Activated CD4-positive, alpha-beta memory T cell treated with anti-CD3 and anti-CD28 coated beads, Interleukin-2, amount 10 ng/mL, durations not matched to agents 7 days and 5 days (primary cell): ENCODE measurements at regions not wholly inside any gene's neighbourhood (a gene's known extent, or its start where the extent isn't known, plus 50 kb on each side); places are given as distances from the start of the nearest gene placed in this dataset.
A peak's percentile ranks its signal among the peaks of the same experiment; 100 is the strongest.
"Not testable (repeated sequence)": the region's sequence is repeated elsewhere in the genome, so short reads cannot be mapped to it uniquely, and the experiment has no call there.

Experiments
- CTCF ChIA-PET: fragments of 350-600 bp; sonication (Branson Sonifier 250); formaldehyde crosslinking; loops from one replicate; lab custom pipeline; 2021; ENCODE audit warnings: antibody characterized with exemption, inconsistent platforms; lab: Charles Lee
- POLR2A ChIA-PET: fragments of 350-600 bp; sonication (Branson Sonifier 250); formaldehyde crosslinking; loops from one replicate; lab custom pipeline; 2021; ENCODE audit warnings: antibody characterized with exemption; lab: Charles Lee
- DNase-seq: peaks from one replicate; pipeline ENCODE4 v3.0.0-alpha.2; 2020
- H3K27ac Mint-ChIP-seq: one replicate; pipeline ENCODE4 v1.8.0; 2021; ENCODE audit warnings: mild to moderate bottlenecking, mixed read lengths
- H3K27me3 Mint-ChIP-seq: one replicate; pipeline ENCODE4 v1.8.0; 2021; ENCODE audit warnings: mixed read lengths
- H3K36me3 Mint-ChIP-seq: one replicate; pipeline ENCODE4 v1.8.0; 2021; ENCODE audit warnings: low read depth, mixed read lengths
- H3K4me1 Mint-ChIP-seq: one replicate; pipeline ENCODE4 v1.8.0; 2021; ENCODE audit warnings: mixed read lengths
- H3K4me3 Mint-ChIP-seq: one replicate; pipeline ENCODE4 v1.8.0; 2021; ENCODE audit warnings: mild to moderate bottlenecking, mixed read lengths
- H3K9me3 Mint-ChIP-seq: one replicate; pipeline ENCODE4 v1.8.0; 2021; ENCODE audit warnings: mixed read lengths

DNA sequence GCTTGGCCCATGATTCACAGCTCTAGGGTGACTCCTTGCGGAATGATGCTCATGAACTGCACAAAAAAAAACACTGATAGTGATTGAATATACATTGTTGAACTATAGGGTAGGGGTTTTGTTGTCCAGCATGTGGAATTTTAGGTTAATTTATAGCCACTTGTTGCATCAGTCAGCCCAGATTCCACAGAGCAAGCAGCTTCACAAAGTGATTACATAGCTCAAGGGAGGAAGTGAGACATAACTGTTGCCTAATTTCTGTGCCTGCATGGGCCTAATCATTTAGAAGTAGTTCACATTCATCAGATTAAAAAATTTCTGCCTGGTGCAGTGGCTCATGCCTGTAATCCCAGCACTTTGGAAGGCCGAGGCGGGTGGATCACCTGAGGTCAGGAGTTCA lies 142.2 kb upstream of the ZNF722 start:
- H3K36me3 Mint-ChIP-seq, H3K27ac Mint-ChIP-seq, H3K4me1 Mint-ChIP-seq, POLR2A ChIA-PET, H3K4me3 Mint-ChIP-seq, DNase-seq, CTCF ChIA-PET, H3K27me3 Mint-ChIP-seq: not testable (repeated sequence)
- peaks cover 24% of the 10 kb centered on the region for H3K9me3 Mint-ChIP-seq

DNA sequence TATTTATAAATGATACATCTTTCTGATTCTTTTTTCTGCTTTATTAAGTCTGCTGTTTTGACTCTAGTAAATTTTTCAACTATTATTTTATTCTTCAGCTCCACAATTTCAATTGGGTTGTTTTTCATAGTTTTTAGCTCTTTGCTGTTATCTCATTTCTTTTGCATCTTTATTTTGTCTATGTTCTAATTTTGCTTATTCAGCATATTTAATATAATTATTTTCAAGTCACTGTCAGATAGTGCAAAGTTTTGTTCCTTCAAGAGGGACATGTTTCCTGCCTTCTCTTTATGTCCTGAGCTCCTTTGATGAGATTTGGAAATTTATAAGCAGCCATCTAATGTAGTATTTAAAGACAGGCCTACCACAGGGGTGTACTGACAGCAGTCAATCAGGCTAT lies 131.5 kb upstream of the ZNF722 start:
- no peak overlapping the region for H3K27ac Mint-ChIP-seq
- H3K27me3 Mint-ChIP-seq, result no peaks in the 10 kb centered on the region

DNA sequence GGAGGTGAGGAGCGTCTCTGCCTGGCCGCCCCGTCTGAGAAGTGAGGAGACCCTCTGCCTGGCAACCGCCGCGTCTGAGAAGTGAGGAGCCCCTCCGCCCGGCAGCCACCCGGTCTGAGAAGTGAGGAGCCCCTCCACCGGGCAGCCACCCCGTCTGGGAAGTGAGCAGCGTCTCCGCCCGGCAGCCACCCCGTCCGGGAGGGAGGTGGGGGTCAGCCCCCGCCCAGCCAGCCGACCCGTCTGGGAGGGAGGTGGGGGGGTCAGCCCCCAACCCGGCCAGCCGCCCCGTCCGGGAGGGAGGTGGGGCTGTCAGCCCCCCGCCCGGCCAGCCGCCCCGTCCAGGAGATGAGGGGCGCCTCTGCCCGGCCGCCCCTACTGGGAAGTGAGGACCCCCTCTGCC lies 124.4 kb upstream of the ZNF722 start:
- H3K36me3 Mint-ChIP-seq, H3K27me3 Mint-ChIP-seq, H3K4me3 Mint-ChIP-seq, H3K4me1 Mint-ChIP-seq, POLR2A ChIA-PET, DNase-seq, CTCF ChIA-PET, H3K27ac Mint-ChIP-seq: not testable (repeated sequence)
- H3K9me3 Mint-ChIP-seq, result peaks cover 44% of the 10 kb centered on the region

More for the DNA sequence above, 131.5 kb upstream of the ZNF722 start:
- H3K4me1 Mint-ChIP-seq, result no peaks in the 10 kb centered on the region
- POLR2A ChIA-PET, result no interaction called here
- H3K9me3 Mint-ChIP-seq, result peaks cover 35% of the 10 kb centered on the region
- no peak overlapping the region for H3K4me3 Mint-ChIP-seq
- DNase-seq, result no peak
- H3K36me3 Mint-ChIP-seq, result no peaks in the 10 kb centered on the region
- CTCF ChIA-PET, result no interaction called here

DNA sequence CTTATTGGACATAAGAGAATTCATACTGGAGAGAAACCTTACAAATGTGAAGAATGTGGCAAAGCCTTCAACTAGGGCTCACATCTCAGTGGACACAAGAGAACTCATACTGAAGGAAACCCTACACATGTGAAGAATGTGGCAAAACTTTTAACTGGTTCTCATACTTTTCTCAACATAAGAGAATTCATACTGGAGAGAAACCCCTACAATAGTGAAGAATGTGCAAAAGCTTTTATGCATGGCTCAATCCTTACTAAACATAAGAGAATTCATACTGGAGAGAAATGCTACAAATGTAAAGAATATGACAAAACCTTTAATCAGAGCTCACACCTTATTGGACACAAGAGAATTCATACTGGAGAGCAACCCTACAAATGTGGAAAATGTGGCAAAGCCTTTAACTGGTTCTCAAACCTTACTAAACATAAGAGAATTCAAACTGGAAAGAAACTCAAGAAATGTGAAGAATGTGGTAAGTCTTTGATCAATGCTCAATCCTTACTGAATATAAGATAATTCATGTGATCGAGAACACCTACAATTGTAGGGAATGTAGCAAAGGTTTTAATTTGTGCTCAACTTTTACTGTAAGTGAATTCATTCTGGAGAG lies 121.8 kb upstream of the ZNF722 start:
- DNase-seq, result no peak
- ChIA-PET CTCF (no interaction called here), POLR2A (no interaction called here)
- Mint-ChIP-seq H3K27me3 (no peaks in the 10 kb centered on the region), H3K27ac (no peak overlapping the region), H3K36me3 (peaks cover 9% of the 10 kb centered on the region), H3K9me3 (peaks cover 53% of the 10 kb centered on the region), H3K4me3 (no peak overlapping the region), H3K4me1 (no peaks in the 10 kb centered on the region)

DNA sequence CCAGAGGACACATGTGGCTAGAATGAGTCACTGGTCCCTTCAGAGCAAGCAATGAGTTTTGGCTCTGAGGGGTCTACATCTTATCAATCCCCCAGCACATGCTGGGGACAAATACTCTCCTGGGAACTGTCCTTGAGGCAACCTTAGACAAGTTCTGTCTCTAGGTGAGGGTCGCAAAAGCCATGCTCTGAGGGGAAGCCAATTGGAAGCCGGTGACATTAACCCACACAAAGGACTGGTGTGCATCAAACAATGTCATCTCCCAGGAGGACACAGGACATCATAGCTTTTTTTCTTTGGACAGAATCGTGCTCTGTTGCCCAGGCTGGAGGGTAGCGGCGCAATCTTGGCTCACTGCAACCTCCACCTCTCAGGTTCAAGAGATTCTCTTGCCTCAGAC lies 111.6 kb upstream of the ZNF722 start:
- CTCF ChIA-PET, result no interaction called here

DNA sequence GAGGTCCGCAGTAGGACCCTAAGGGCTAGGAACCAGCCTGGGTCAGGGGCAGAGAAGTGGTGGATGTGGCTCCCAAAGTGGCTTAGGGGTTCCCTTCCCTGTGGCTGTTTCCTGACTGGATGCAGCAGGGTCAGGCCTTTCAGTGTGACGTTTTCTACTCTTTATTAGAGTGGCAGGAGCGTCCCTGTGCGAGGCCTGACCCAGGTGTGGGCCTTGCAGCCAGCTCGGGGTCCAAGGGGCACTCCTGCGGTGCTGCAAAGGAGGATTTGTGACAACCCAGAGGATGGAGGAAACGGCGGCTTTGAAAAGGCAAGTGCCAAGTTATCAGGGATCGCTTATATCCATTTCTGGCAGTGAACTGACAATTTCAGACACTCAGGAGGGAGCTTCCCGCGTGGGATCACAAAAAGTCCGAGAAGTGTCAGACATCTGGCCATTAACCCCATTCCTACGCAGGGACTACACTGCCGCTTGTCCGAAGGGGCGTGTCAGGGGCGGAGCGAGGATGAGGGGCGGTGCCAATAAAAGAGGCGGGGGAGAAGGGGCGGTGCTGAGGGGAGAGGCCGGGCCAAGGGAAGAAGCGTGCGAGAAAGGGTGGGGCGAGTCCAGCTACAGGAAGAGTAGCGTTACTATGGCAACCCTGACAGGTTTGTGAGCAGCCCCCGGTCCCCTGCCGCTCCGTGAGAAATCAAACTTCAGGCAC lies 98.8 kb upstream of the ZNF722 start:
- POLR2A ChIA-PET, result interaction anchor here (1.0 kb wide), 1 partner anchor 26 kb away, joined by 4 read pairs; no protein-coding TSS in a partner anchor
- peak; percentile 64 for DNase-seq
- Mint-ChIP-seq H3K9me3 (peaks cover 28% of the 10 kb centered on the region), H3K4me3 (peak overlapping the region; percentile 77), H3K36me3 (peaks cover 6% of the 10 kb centered on the region), H3K27me3 (no peaks in the 10 kb centered on the region), H3K27ac (peak overlapping the region; percentile 68), H3K4me1 (peaks cover 5% of the 10 kb centered on the region)
- CTCF ChIA-PET, result interaction anchor here (1.5 kb wide), 1 partner anchor 26 kb away, joined by 4 read pairs; no protein-coding TSS in a partner anchor

More for the DNA sequence above, 111.6 kb upstream of the ZNF722 start:
- DNase-seq, result no peak
- no peak overlapping the region for H3K4me3 Mint-ChIP-seq
- H3K27me3 Mint-ChIP-seq, result no peaks in the 10 kb centered on the region
- POLR2A ChIA-PET, result no interaction called here
- H3K4me1 Mint-ChIP-seq, result no peaks in the 10 kb centered on the region
- H3K27ac Mint-ChIP-seq, result no peak overlapping the region
- peaks cover 37% of the 10 kb centered on the region for H3K9me3 Mint-ChIP-seq
- peaks cover 5% of the 10 kb centered on the region for H3K36me3 Mint-ChIP-seq

DNA sequence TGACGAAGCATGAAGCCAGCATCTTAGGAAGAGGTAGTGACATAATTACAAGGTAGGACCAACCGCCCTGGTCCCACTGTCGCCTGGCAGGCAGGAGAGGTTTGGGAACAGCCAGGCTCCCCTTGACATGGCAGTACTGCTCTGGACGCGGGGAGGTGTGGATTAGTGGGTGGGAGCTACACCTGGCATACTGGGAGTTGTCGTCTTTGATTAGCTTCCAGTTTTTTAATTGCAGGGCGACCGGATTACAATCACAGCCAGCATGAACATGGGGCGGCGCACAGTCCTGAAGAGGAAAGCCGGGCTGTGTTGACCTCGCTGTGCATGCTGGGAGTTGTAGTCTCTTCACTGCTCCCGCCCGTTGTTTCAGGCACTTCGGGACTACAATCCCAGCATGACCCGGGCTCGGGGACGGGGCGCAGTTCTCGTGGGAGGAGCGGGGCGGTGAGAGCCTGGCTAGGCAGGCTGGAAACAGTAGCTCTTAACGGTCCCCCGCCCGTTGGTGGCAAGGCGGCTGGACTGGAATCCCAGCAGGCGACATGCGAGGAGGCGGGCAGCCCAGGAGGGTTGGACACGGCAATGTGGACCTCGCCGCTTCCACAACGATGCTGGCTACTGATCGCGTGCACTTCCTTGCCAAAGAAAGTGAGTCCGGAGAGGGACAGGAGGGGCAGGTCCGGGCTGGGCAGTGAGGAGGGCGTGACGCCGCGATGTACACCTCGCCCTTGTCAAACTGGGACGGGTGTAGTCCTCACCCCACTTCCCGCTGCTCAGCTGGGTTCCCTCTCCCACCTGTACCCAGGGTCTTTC lies 98.0 kb upstream of the ZNF722 start:
- Mint-ChIP-seq H3K36me3 (peaks cover 6% of the 10 kb centered on the region), H3K27me3 (no peaks in the 10 kb centered on the region), H3K27ac (peak overlapping the region; percentile 68), H3K9me3 (peaks cover 31% of the 10 kb centered on the region), H3K4me1 (peaks cover 5% of the 10 kb centered on the region), H3K4me3 (peak overlapping the region; percentile 77)
- peak; percentile 87 for DNase-seq
- ChIA-PET CTCF (interaction anchor here (1.5 kb wide), 1 partner anchor 25 kb away, joined by 4 read pairs; no protein-coding TSS in a partner anchor), POLR2A (interaction anchor here (1.0 kb wide), 2 partner anchors 25 kb away, joined by 3 to 4 read pairs; no protein-coding TSS in a partner anchor)

DNA sequence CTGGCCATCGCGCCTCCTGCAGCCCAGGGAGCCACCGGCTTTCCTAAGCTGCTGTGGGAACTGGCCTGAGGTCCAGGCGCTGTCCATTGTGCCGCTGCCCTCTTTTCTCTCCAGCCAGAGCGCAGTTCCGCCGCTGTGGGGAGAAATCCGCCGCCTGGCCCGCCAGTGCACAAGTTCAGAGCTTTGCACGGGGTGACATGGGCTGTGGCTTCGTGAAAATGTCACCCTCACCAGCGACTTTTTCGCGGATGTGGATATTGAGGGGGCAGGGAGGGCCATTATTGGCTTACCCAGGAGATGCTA lies 97.5 kb upstream of the ZNF722 start:
- CTCF ChIA-PET, result interaction anchor here (1.5 kb wide), 1 partner anchor 25 kb away, joined by 4 read pairs; no protein-coding TSS in a partner anchor
- H3K4me1 Mint-ChIP-seq, H3K27me3 Mint-ChIP-seq, H3K27ac Mint-ChIP-seq, H3K36me3 Mint-ChIP-seq, DNase-seq: not testable (repeated sequence)
- Mint-ChIP-seq H3K4me3 (peak overlapping the region; percentile 77), H3K9me3 (peaks cover 33% of the 10 kb centered on the region)
- POLR2A ChIA-PET, result interaction anchor here (1.0 kb wide), 1 partner anchor 25 kb away, joined by 3 read pairs; no protein-coding TSS in a partner anchor

DNA sequence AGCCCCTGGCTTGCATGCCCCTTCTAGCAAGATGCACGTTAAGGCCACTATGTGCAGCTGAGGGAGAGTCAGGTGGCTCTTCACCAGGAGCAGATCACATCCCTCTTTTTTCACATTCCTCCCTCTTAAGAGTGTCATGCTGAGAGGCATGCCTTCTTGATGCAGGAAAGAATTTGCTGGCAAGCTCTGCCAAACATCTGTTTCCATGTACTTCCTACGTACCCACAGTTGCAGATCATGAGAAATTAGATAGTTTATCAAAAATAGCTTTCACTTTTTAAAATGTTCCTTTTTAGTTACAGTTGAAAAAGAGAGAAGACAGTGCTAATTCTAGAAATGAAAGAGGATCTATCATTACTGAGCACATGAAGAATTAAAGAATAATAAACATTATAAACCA lies 79.7 kb upstream of the ZNF722 start:
- Mint-ChIP-seq H3K9me3 (peaks cover 24% of the 10 kb centered on the region), H3K36me3 (no peaks in the 10 kb centered on the region), H3K4me3 (no peak overlapping the region), H3K27ac (no peak overlapping the region), H3K4me1 (no peaks in the 10 kb centered on the region), H3K27me3 (no peaks in the 10 kb centered on the region)
- no peak for DNase-seq
- ChIA-PET POLR2A (no interaction called here), CTCF (no interaction called here)

DNA sequence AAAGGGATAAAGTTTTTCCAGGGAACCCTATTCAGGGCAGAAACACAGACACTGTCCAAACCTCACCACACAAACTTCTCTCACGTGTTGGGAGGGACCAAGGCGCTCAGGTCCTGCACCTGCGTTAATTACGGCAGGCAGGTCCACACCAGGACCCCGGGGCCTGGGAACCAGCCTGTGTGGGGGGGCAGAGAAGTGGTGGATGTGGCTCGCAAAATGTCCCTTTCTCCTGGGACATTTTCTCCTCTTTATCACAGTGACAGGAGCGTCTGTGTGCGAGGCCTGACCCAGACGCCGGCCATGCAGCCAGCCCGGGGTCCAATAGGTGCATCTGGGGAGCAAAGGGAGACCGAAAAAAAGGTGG lies 73.4 kb upstream of the ZNF722 start:
- Mint-ChIP-seq H3K4me3 (peak overlapping the region; percentile 90), H3K27me3 (no peaks in the 10 kb centered on the region), H3K27ac (peak overlapping the region; percentile 85), H3K36me3 (peaks cover 11% of the 10 kb centered on the region), H3K9me3 (peaks cover 26% of the 10 kb centered on the region), H3K4me1 (peaks cover 10% of the 10 kb centered on the region)
- ChIA-PET POLR2A (interaction anchor here (1.0 to 1.8 kb wide), 3 partner anchors 24 to 978 kb away, joined by 3 to 6 read pairs (median 3); partner anchors contain the start of genes ZNF273 and ZNF680), CTCF (interaction anchor here (0.7 to 1.7 kb wide), 2 partner anchors 24 to 638 kb away, joined by 3 to 4 read pairs; partner anchors contain the start of gene ZNF680)
- no peak for DNase-seq

DNA sequence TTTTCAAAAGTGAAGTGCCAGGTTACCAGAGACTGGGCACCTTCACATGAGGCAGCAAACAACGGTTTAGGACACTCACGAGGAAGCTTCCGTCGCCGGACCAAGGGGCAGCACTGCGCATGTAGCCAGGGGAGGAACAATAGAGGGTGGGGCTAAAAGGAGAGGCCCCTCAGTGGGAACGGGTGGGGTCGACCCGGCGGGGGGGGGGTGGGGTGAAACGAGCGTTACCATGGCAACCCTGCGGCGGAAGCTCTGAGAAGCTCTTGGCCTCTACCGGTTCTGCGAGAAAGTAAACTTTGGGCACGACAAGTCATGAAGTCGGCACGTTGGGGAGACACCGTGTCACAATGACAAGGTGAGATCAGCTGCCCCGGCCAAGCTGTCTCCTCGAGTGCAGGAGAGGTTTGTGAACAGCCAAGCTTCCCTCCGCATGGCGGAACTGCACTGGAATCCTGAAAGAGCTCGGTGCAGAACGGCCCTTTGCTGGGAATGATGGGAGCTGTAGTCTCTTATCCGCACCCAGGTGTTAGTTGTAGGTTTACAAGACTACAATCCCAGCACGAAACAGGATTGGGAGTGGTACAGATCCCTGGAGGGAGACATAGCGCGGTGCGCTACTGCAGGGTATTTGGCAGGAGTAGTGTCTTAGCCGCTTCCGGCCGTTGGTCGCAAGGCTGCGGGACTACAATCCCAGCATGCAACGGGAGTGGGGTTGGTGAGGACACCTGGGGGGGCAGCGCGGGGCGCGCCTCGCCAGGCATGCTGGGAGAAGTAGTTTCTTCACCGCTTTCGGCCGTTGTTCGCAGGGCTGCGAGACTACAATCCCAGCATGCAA lies 72.8 kb upstream of the ZNF722 start:
- peak overlapping the region; percentile 85 for H3K27ac Mint-ChIP-seq
- peaks cover 11% of the 10 kb centered on the region for H3K36me3 Mint-ChIP-seq
- CTCF ChIA-PET, result interaction anchor here (0.7 to 1.7 kb wide), 3 partner anchors 25 to 637 kb away, joined by 3 to 4 read pairs (median 3); partner anchors contain the start of genes ZNF680 and ZNF736
- H3K4me1 Mint-ChIP-seq, result peaks cover 10% of the 10 kb centered on the region
- DNase-seq, result peak; percentile 89
- peak overlapping the region; percentile 90 for H3K4me3 Mint-ChIP-seq
- POLR2A ChIA-PET, result interaction anchor here (1.0 to 1.8 kb wide), 5 partner anchors 24 to 977 kb away, joined by 3 to 6 read pairs (median 3); partner anchors contain the start of genes ZNF273 and ZNF680
- peaks cover 31% of the 10 kb centered on the region for H3K9me3 Mint-ChIP-seq
- H3K27me3 Mint-ChIP-seq, result no peaks in the 10 kb centered on the region

DNA sequence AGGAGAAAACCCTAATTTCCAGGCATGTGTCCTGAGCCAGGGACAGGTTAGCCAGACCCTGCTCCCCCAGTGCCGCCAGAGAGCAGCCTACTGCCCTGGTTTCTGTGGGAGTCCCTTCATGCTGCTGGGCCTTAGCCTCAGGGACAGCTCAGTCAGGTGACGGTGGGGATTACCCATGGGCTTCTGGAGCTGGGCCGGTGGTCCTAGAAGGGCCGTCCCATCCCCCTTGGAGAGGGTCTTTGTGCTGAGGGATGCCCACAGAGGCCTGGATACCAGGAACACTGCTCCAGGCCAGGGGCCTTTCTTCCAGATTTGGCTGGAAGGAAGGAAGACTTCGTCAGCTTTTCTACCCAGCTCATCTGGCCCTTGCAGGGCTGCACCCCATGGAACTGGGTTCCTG lies 71.4 kb upstream of the ZNF722 start:
- no peak for DNase-seq
- POLR2A ChIA-PET, result no interaction called here
- CTCF ChIA-PET, result no interaction called here
- Mint-ChIP-seq H3K4me3 (peak overlapping the region; percentile 90), H3K27me3 (no peaks in the 10 kb centered on the region), H3K4me1 (peaks cover 10% of the 10 kb centered on the region), H3K9me3 (peaks cover 24% of the 10 kb centered on the region), H3K27ac (no peak overlapping the region), H3K36me3 (peaks cover 11% of the 10 kb centered on the region)
